C4-2B (cell line): ENCODE measurements at regions not wholly inside any gene's neighbourhood (a gene's known extent, or its start where the extent isn't known, plus 50 kb on each side); places are given as distances from the start of the nearest gene placed in this dataset.

Source experiments
- H3K27ac ChIP-seq: fragments of 450-650 bp; 2 replicates; pipeline ENCODE4 v1.5.1; 2017
- ZFX ChIP-seq: fragments of 450-650 bp; IDR thresholded peaks from 2 replicates; pipeline ENCODE4 v1.6.1; 2017
- TF ChIP-seq, protein P1 (sequence below): fragments of 450-650 bp; conservative IDR thresholded peaks from 2 replicates; pipeline ENCODE4 v1.5.1; 2017; ENCODE audit warnings: mild to moderate bottlenecking

- no peak overlapping the region for H3K27ac ChIP-seq
- TF ChIP-seq, protein P1, sequence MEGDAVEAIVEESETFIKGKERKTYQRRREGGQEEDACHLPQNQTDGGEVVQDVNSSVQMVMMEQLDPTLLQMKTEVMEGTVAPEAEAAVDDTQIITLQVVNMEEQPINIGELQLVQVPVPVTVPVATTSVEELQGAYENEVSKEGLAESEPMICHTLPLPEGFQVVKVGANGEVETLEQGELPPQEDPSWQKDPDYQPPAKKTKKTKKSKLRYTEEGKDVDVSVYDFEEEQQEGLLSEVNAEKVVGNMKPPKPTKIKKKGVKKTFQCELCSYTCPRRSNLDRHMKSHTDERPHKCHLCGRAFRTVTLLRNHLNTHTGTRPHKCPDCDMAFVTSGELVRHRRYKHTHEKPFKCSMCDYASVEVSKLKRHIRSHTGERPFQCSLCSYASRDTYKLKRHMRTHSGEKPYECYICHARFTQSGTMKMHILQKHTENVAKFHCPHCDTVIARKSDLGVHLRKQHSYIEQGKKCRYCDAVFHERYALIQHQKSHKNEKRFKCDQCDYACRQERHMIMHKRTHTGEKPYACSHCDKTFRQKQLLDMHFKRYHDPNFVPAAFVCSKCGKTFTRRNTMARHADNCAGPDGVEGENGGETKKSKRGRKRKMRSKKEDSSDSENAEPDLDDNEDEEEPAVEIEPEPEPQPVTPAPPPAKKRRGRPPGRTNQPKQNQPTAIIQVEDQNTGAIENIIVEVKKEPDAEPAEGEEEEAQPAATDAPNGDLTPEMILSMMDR: no peak
- no peak for TF ChIP-seq ZFX
Measured at GRCh38 chr10:10326116-10326515, 691.6 kb upstream of the CELF2 start.

DNA sequence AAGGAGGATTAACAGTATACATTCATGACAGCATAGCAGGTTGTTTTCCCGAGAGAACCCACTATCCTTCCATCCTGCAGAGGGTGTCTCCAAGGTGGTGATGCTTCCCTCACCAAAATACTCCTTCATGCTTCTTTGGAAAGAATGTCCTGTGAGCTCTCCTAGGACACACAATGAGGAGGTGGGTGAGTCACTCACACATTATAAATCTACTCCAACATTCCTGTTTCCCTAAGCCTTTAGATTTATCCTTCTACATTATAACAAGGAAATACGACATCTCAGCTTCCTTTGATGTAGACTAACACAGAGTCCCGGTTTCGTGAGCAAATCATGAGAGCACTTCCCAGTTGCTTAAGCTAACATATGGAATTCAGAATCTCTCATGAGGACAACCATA lies 689.7 kb upstream of the CELF2 start:
- no peak overlapping the region for H3K27ac ChIP-seq
- no peak for TF ChIP-seq ZFX
- TF ChIP-seq, protein P1: no peak

GRCh38 chr10:10330418-10330817 lies 687.3 kb upstream of the CELF2 start:
- TF ChIP-seq, protein P1: no peak
- TF ChIP-seq ZFX: no peak
- H3K27ac ChIP-seq: no peak overlapping the region

DNA sequence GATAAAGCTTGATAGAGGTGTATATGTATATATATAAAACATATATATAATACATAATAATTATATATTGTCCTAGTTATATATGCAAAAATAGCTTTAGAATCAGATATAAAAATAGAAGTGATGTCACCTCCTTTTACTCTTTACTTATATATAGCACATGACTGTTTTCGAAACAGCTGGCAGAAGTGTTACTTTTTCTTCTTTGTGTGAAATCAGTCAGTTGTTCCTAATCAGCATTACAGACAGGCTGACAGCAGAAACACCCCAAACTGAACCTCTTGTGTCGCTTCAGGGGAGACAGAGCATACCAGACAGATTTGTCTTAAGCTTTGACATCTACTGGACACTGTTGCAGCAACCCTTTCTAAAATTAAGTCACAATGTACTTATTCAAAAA lies 684.9 kb upstream of the CELF2 start:
- H3K27ac ChIP-seq: no peak overlapping the region
- TF ChIP-seq, protein P1: no peak
- no peak for TF ChIP-seq ZFX

DNA sequence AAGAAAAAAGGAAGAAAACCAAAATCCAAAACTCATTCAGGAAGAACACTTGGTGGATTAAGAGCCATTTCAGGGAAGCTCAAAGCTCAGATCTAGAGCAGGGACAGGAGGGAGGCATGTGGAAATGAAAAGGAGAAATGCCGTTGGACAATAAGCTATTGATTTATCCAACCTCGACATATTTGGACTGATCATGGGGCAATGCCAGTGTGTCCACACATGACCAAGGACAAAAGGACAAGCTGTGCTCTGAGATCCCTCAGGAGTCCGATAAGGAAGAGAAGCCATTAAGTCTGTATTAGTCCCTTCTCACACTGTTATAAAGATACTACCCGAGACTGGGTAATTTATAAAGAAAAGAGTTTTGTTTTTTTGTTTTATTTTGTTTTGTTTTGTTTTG lies 684.0 kb upstream of the CELF2 start:
- no peak for TF ChIP-seq ZFX
- TF ChIP-seq, protein P1: no peak
- no peak overlapping the region for H3K27ac ChIP-seq

- no peak for TF ChIP-seq ZFX
- TF ChIP-seq, protein P1: no peak
- no peak overlapping the region for H3K27ac ChIP-seq
Measured at GRCh38 chr10:10338339-10338738, 679.3 kb upstream of the CELF2 start.

GRCh38 chr10:10346390-10347150 lies 671.1 kb upstream of the CELF2 start:
- no peak overlapping the region for H3K27ac ChIP-seq
- TF ChIP-seq ZFX: no peak
- TF ChIP-seq, protein P1: no peak
